NK-92 treated with Interleukin-12 subunit alpha and Interleukin-12 subunit beta, amount 100 ng/mL, for 24 hours (cell line): ENCODE measurements at regions not wholly inside any gene's neighbourhood (a gene's known extent, or its start where the extent isn't known, plus 50 kb on each side); places are given as distances from the start of the nearest gene placed in this dataset.

Experiments
- DNase-seq: peaks from one replicate; lab custom pipeline; 2025; lab: John Stamatoyannopoulos, UW

GRCh38 chr6:168722397-168722796 lies 281.4 kb downstream of the SMOC2 start:
- no peak for DNase-seq

- DNase-seq: no peak
Observed at GRCh38 chr6:168721571-168721970, 280.6 kb downstream of the SMOC2 start.

- DNase-seq: no peak
Observed at GRCh38 chr6:168719901-168720300, 278.9 kb downstream of the SMOC2 start.

GRCh38 chr6:168718821-168719475 lies 278.0 kb downstream of the SMOC2 start:
- no peak for DNase-seq
